Heart left ventricle (tissue), 16 donors: ENCODE measurements at regions not wholly inside any gene's neighbourhood (a gene's known extent, or its start where the extent isn't known, plus 50 kb on each side); places are given as distances from the start of the nearest gene placed in this dataset.

Experiments used
- ATAC-seq, 4 donors: fragments of 200-7000 bp; cut with Tn5 transposase; one replicate each; pipeline ENCODE4 v1.9.1; 2020 to 2022; ENCODE audit warnings: moderate library complexity in 4 of 4, mild to moderate bottlenecking in 3 of 4, moderate number of reproducible peaks in 1 of 4
- DNase-seq, 5 donors: peaks; one replicate each; pipeline ENCODE4 v3.0.0-alpha.2; 2020
- H3K27ac ChIP-seq, 12 donors: fragments of 200-600 bp; sonication (generic) in 4 of 12; one replicate each; pipeline versions ENCODE4 v1.5.0 to v1.8.0; 2016 to 2022; ENCODE audit warnings: mild to moderate bottlenecking in 2 of 12
- H3K27me3 ChIP-seq, 9 donors: fragments of 200-600 bp; sonication (generic) in 2 of 9; one replicate each; pipeline versions ENCODE4 v1.5.1 to v1.8.0; 2016 to 2022; ENCODE audit warnings: mild to moderate bottlenecking in 3 of 9
- H3K36me3 ChIP-seq, 9 donors: fragments of 200-600 bp; sonication (generic) in 2 of 9; one replicate each; pipeline versions ENCODE4 v1.5.0 to v1.8.0; 2018 to 2022; ENCODE audit warnings: mild to moderate bottlenecking in 2 of 9
- H3K4me1 ChIP-seq, 12 donors: fragments of 200-600 bp; sonication (generic) in 4 of 12; one replicate each; pipeline versions ENCODE4 v1.5.0 to v1.8.0; 2016 to 2022; ENCODE audit warnings: mild to moderate bottlenecking in 3 of 12
- H3K4me3 ChIP-seq, 12 donors: fragments of 200-600 bp; sonication (generic) in 4 of 12; one replicate each; pipeline versions ENCODE4 v1.5.0 to v1.8.0; 2017 to 2022; ENCODE audit warnings: mild to moderate bottlenecking in 9 of 12, moderate library complexity in 4 of 12
- H3K9me3 ChIP-seq, 12 donors: fragments of 200-600 bp; sonication (generic) in 4 of 12; one replicate each; pipeline versions ENCODE4 v1.5.0 to v1.8.0; 2016 to 2022; ENCODE audit warnings: mild to moderate bottlenecking in 1 of 12
- POLR2A ChIP-seq, 2 donors: fragments of 450-650 bp; IDR thresholded peaks; one replicate each; pipeline ENCODE4 v1.6.1; 2017; ENCODE audit warnings: antibody characterized with exemption in 2 of 2, mild to moderate bottlenecking in 2 of 2, moderate library complexity in 2 of 2
- WGBS, 4 donors: extraction: QIAGEN DNeasy Blood & Tissue Kit in 2 of 4; methylation state at CpG; one replicate each; pipeline versions ENCODE4 v1.1.5 to v1.1.7; 2013 to 2018; 5-methylcytosine and 5-hydroxymethylcytosine counted together
- intact Hi-C, 10 donors: fragments of 100-400 bp; cut with DNase I; formaldehyde crosslinking; loops; one replicate each; pipeline versions ENCODE4 v1.11.1 to v1.14.2; 2022
- TF ChIP-seq, protein P1 (sequence below), 12 donors: fragments of 200-600 bp; sonication (generic) in 4 of 12; IDR thresholded peaks; one replicate each; pipeline versions ENCODE4 v1.5.0 to v1.8.0; 2018 to 2022; ENCODE audit warnings: antibody characterized with exemption in 12 of 12, mild to moderate bottlenecking in 5 of 12
- donor health status: ischemic (EF 13 %, LVEDD 7.1; RV severe dilation, severe dysfunction).
- donor health status: healthy with polysubstance abuse.
- donor health status: DM: no; HTN: yes; CAD: no.
- donor health status: DM: no; HTN: no; CAD: no.
- donor health status: ischemic (EF 25% LVEDD 6.9; RV normal size, moderate dysfunction).
- donor health status: ischemic (EF 25% LVEDD 5.7; RV mildly dilated, moderate dysfunction).
- donor health status: healthy.
- donor health status: DM: yes; HTN: yes; CAD: no.
- donor health status: ischemic (EF 35%, LVEDD 5.7; RV mildly dilated, moderate dysfunction).
- donor health status: nonischemic (EF 11% LVEDD 7.7; RV severe dilation, severe dysfunction).
- donor health status: DM: yes; HTN: yes; CAD: no.
- donor health status: PGD.
- donor health status: ischemic (EF 29% LVEDD 5.4; RV normal size, mild dysfunction).
- donor health status: nonischemic (EF 23%, LVEDD 6.1; RV moderate dilation, normal function).

DNA sequence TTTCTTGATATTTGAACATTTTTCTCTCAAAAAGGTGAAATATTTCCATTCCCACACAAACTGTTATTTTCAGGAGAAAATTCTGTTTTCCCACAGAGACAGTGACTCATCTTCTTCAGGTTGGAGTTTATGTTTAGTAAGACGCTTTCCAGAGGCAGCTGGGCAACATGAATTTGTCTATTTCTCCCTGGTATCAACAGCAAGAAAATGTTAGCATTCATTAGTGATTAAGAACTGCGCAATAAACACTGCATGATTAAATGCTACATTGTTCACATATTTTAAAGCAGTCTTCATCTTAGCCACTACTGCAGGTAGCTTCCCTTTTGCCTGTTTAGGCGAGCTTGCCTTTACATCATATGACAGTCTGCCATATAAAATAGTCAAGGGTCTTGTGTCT is 295.7 kb downstream of the C6orf118 start:
- no peak overlapping the region for H3K27ac ChIP-seq
- intact Hi-C loops = no loop called here
- ATAC-seq (no peak), DNase-seq (no peak)
- 78 to 85% (median 82%) methylated on average over 3 of the region's 3 CpGs for WGBS, 4 donors
- peaks cover 0 to 8% (median 0%) of the 10 kb centered on the region in 12 donors for H3K4me1 ChIP-seq
- H3K9me3 ChIP-seq = no peaks in the 10 kb centered on the region
- H3K4me3 ChIP-seq = no peak overlapping the region
- H3K27me3 ChIP-seq = no peaks in the 10 kb centered on the region
- TF ChIP-seq, protein P1, sequence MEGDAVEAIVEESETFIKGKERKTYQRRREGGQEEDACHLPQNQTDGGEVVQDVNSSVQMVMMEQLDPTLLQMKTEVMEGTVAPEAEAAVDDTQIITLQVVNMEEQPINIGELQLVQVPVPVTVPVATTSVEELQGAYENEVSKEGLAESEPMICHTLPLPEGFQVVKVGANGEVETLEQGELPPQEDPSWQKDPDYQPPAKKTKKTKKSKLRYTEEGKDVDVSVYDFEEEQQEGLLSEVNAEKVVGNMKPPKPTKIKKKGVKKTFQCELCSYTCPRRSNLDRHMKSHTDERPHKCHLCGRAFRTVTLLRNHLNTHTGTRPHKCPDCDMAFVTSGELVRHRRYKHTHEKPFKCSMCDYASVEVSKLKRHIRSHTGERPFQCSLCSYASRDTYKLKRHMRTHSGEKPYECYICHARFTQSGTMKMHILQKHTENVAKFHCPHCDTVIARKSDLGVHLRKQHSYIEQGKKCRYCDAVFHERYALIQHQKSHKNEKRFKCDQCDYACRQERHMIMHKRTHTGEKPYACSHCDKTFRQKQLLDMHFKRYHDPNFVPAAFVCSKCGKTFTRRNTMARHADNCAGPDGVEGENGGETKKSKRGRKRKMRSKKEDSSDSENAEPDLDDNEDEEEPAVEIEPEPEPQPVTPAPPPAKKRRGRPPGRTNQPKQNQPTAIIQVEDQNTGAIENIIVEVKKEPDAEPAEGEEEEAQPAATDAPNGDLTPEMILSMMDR (IDR thresholded peaks at IDR 0.05) = no peak
- no peak for TF ChIP-seq POLR2A (IDR thresholded peaks at IDR 0.05)
- no peaks in the 10 kb centered on the region for H3K36me3 ChIP-seq

DNA sequence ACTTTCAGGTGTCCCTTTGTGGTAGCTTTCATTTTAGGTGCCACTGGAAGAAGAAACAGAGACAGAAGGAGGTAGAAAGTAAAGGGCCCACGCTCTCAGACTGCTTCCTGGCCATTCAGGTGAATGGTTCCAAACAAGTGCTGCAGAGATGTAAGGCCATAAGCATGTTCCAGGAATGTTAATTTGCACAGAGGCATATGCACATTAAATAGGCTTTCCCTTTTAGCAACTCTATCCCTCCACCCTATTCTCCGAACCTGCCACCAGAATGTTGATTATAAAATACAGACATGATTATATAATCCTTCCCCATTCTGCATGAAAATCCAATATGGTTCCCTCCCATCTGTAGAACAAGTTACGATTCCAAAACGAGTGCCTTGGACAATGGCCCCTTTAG is 297.2 kb downstream of the C6orf118 start:
- no peak overlapping the region for H3K4me3 ChIP-seq

DNA sequence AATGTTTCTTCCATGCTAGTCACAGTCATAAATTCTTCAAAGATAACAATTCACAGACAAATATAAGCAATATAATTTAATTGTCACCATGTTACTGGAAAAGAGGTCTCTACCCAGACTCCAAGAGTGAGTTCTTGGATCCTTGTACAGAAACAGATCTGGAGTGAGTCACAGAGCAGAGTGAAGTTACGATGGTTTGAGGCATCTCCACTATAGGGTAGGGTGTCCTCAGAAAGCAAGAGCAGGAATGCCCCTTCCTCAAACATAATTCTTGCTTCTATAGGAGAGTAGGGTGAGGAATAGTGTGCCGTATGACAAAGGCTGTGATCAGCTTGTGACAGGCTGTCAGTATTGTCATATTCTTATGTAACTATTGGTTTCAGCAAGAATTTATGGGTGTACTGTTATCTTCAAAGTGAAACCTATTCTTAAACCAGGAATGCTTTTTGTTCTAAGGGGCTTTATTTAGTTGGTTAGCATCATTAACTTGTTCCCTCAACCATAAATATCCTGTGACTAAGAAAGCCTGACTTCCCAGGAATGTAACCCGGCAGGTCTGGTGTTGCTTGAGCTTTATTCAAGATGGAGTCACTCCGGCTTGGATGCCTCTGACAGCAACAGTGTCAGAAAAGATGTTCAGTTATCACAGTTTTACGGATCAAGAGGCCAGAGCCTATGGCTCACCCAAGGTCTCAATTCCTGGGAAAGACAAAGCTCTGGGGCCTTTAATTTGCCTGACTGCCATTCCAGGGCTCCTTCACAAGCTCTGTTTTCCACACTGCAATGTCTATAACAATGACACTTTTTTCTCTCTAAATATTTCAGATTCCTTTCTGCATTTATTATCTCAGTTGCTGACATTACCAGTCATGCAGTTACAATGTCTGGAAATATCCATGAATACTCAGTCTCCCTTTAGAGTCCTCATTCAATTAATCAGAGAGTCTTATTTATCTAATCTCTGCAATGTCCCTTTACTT is 298.6 kb downstream of the C6orf118 start:
- ATAC-seq (peak in 2 of 4 donors; percentile 67 to 80), DNase-seq (no peak)
- Histone ChIP-seq H3K9me3 (peaks cover 0 to 8% (median 0%) of the 10 kb centered on the region in 12 donors), H3K4me3 (no peak overlapping the region), H3K36me3 (no peaks in the 10 kb centered on the region), H3K27me3 (no peaks in the 10 kb centered on the region), H3K27ac (no peak overlapping the region), H3K4me1 (peaks cover 0 to 8% (median 0%) of the 10 kb centered on the region in 12 donors)
- 54 to 67% (median 58%) methylated on average over 5 of the region's 5 CpGs for WGBS, 4 donors
- TF ChIP-seq, protein P1 (IDR thresholded peaks at IDR 0.05) = no peak
- no peak for TF ChIP-seq POLR2A (IDR thresholded peaks at IDR 0.05)
- intact Hi-C loops = no loop called here

More for the DNA sequence above, 297.2 kb downstream of the C6orf118 start:
- TF ChIP-seq, protein P1 (IDR thresholded peaks at IDR 0.05) = no peak
- no peak for TF ChIP-seq POLR2A (IDR thresholded peaks at IDR 0.05)
- H3K4me1 ChIP-seq = peaks cover 0 to 8% (median 0%) of the 10 kb centered on the region in 12 donors
- no peaks in the 10 kb centered on the region for H3K36me3 ChIP-seq
- no peak for DNase-seq
- intact Hi-C loops = no loop called here
- ATAC-seq = no peak
- no peaks in the 10 kb centered on the region for H3K9me3 ChIP-seq
- no peak overlapping the region for H3K27ac ChIP-seq
- WGBS, 4 donors = 77 to 86% (median 84%) methylated on average over 4 of the region's 4 CpGs
- H3K27me3 ChIP-seq = no peaks in the 10 kb centered on the region

DNA sequence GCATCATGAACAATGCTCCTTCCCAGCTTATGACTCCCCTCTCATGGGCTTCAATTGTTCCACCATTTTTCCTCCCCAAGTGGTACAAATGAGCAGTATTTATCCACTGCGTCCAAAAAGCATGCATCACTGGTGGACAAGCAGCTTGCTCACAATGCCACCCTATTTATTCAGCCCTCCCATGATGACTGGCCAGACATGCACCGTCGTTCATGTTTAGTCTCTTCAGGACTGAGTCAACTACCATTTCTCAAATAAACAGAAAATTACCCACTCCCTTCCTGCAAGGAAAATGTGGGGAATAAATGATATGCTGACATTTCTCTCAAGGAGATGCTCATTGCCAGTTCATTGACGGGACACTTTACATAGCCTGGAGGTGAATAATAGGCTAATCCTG is 300.4 kb downstream of the C6orf118 start:
- intact Hi-C loops = no loop called here
- DNase-seq = no peak
- Histone ChIP-seq H3K27ac (no peak overlapping the region), H3K4me3 (no peak overlapping the region), H3K36me3 (no peaks in the 10 kb centered on the region), H3K27me3 (no peaks in the 10 kb centered on the region), H3K9me3 (peaks cover 0 to 16% (median 4%) of the 10 kb centered on the region in 12 donors), H3K4me1 (peaks cover 0 to 8% (median 0%) of the 10 kb centered on the region in 12 donors)
- no peak for ATAC-seq
- 85 to 93% (median 86%) methylated on average over 4 of the region's 4 CpGs for WGBS, 4 donors
- TF ChIP-seq, protein P1 (IDR thresholded peaks at IDR 0.05) = no peak
- no peak for TF ChIP-seq POLR2A (IDR thresholded peaks at IDR 0.05)
